Loucy (cell line): ENCODE measurements at regions not wholly inside any gene's neighbourhood (a gene's known extent, or its start where the extent isn't known, plus 50 kb on each side); places are given as distances from the start of the nearest gene placed in this dataset.

Source experiments
- H2AFZ ChIP-seq: fragments of 200-600 bp; sonication (generic); 2 replicates; pipeline ENCODE4 v1.6.0; 2016; ENCODE audit warnings: antibody characterized with exemption, mild to moderate bottlenecking, low read length, moderate library complexity
- H3F3A ChIP-seq: fragments of 200-600 bp; 2 replicates; pipeline ENCODE4 v1.6.0; 2016; ENCODE audit warnings: antibody characterized with exemption, low read depth, mild to moderate bottlenecking
- H3K27me3 ChIP-seq: fragments of 200-600 bp; sonication (generic); 2 replicates; pipeline ENCODE4 v1.6.1; 2014; ENCODE audit warnings: low read length, mild to moderate bottlenecking; ENCODE audit not compliant: insufficient read depth, poor library complexity, severe bottlenecking
- H3K36me3 ChIP-seq: fragments of 200-600 bp; sonication (generic); 2 replicates; pipeline ENCODE4 v1.6.1; 2016; ENCODE audit warnings: low read length; ENCODE audit not compliant: insufficient read depth
- H3K4me1 ChIP-seq: fragments of 200-600 bp; sonication (generic); 2 replicates; pipeline ENCODE4 v1.5.1; 2014; ENCODE audit warnings: low read length, mild to moderate bottlenecking; ENCODE audit not compliant: insufficient read depth, poor library complexity, severe bottlenecking
- H3K4me2 ChIP-seq: fragments of 200-600 bp; sonication (generic); 2 replicates; pipeline ENCODE4 v1.6.0; 2014; ENCODE audit warnings: antibody characterized with exemption, low read length, low read depth, mild to moderate bottlenecking; ENCODE audit not compliant: poor library complexity, severe bottlenecking
- H3K4me3 ChIP-seq: fragments of 200-600 bp; sonication (generic); 2 replicates; pipeline ENCODE4 v1.5.1; 2014; ENCODE audit warnings: low read length, mild to moderate bottlenecking, mixed read lengths; ENCODE audit not compliant: poor library complexity, severe bottlenecking
- H3K79me2 ChIP-seq: fragments of 200-600 bp; sonication (generic); 2 replicates; pipeline ENCODE4 v1.6.1; 2014; ENCODE audit warnings: low read length; ENCODE audit not compliant: insufficient read depth
- H3K9ac ChIP-seq: fragments of 200-600 bp; sonication (generic); 2 replicates; pipeline ENCODE4 v1.6.0; 2014; ENCODE audit warnings: mild to moderate bottlenecking, low read depth, low read length, moderate library complexity; ENCODE audit not compliant: poor library complexity, severe bottlenecking
- H3K9me2 ChIP-seq: fragments of 200-600 bp; sonication (generic); replicated peaks from 2 replicates; pipeline ENCODE4 v1.6.1; 2016; ENCODE audit warnings: low read depth, low read length, mixed read lengths
- H3K9me3 ChIP-seq: fragments of 200-600 bp; sonication (generic); 2 replicates; pipeline ENCODE4 v1.6.1; 2014; ENCODE audit warnings: mild to moderate bottlenecking, antibody characterized with exemption, low read length, low read depth; ENCODE audit not compliant: insufficient read depth
- H4K20me1 ChIP-seq: fragments of 200-600 bp; sonication (generic); 2 replicates; pipeline ENCODE4 v1.6.0; 2014; ENCODE audit warnings: antibody characterized with exemption, low read length, mild to moderate bottlenecking; ENCODE audit not compliant: insufficient read depth, poor library complexity, severe bottlenecking
- CTCF ChIP-seq: fragments of 200-600 bp; sonication (generic); conservative IDR thresholded peaks from 2 replicates; pipeline ENCODE4 v1.5.1; 2014; ENCODE audit warnings: mild to moderate bottlenecking, antibody characterized with exemption, low read length
- EZH2phosphoT487 ChIP-seq: fragments of 200-600 bp; IDR thresholded peaks from 2 replicates; pipeline ENCODE4 v1.6.1; 2018; ENCODE audit warnings: antibody characterized with exemption, mild to moderate bottlenecking, moderate library complexity, borderline replicate concordance

GRCh38 chr4:95742179-95742578, 97.7 kb upstream of the PDHA2 start:
- no peaks in the 10 kb centered on the region for H3K9me2 ChIP-seq

GRCh38 chr4:95732061-95732460, 107.8 kb upstream of the PDHA2 start:
- Histone ChIP-seq H3K9me3 (no peaks in the 10 kb centered on the region), H4K20me1 (no peaks in the 10 kb centered on the region), H3K4me1 (no peaks in the 10 kb centered on the region), H3K4me3 (no peak overlapping the region), H3K79me2 (no peaks in the 10 kb centered on the region), H3K36me3 (no peaks in the 10 kb centered on the region), H3K9ac (no peak overlapping the region), H3K4me2 (no peak overlapping the region), H3K27me3 (no peaks in the 10 kb centered on the region), H3K9me2 (no peaks in the 10 kb centered on the region), H3F3A (no peaks in the 10 kb centered on the region), H2AFZ (no peak overlapping the region)
- no peak for TF ChIP-seq CTCF

More at GRCh38 chr4:95742179-95742578, 97.7 kb upstream of the PDHA2 start:
- Histone ChIP-seq H3K9me3 (no peaks in the 10 kb centered on the region), H3K36me3 (no peaks in the 10 kb centered on the region), H3K4me2 (no peak overlapping the region), H4K20me1 (no peaks in the 10 kb centered on the region), H3K27me3 (no peaks in the 10 kb centered on the region), H3K4me3 (no peak overlapping the region), H3K9ac (no peak overlapping the region), H3K4me1 (no peaks in the 10 kb centered on the region), H2AFZ (no peak overlapping the region), H3F3A (no peaks in the 10 kb centered on the region), H3K79me2 (no peaks in the 10 kb centered on the region)
- TF ChIP-seq CTCF (no peak), EZH2phosphoT487 (no peak)

- no peaks in the 10 kb centered on the region for H3K9me2 ChIP-seq
- H3K36me3 ChIP-seq, result no peaks in the 10 kb centered on the region
- no peak overlapping the region for H3K9ac ChIP-seq
- no peak overlapping the region for H3K4me2 ChIP-seq
- H3K79me2 ChIP-seq, result no peaks in the 10 kb centered on the region
- TF ChIP-seq EZH2phosphoT487 (no peak), CTCF (no peak)
- H3K4me3 ChIP-seq, result no peak overlapping the region
- no peak overlapping the region for H2AFZ ChIP-seq
- no peaks in the 10 kb centered on the region for H3K27me3 ChIP-seq
- H4K20me1 ChIP-seq, result no peaks in the 10 kb centered on the region
- H3F3A ChIP-seq, result no peaks in the 10 kb centered on the region
- H3K4me1 ChIP-seq, result no peaks in the 10 kb centered on the region
- no peaks in the 10 kb centered on the region for H3K9me3 ChIP-seq
These were observed 110.3 kb upstream of the PDHA2 start for GRCh38 chr4:95729596-95729995.
